T47D (cell line): ENCODE measurements at regions not wholly inside any gene's neighbourhood (a gene's known extent, or its start where the extent isn't known, plus 50 kb on each side); places are given as distances from the start of the nearest gene placed in this dataset.

ENCODE experiments used
- DNase-seq, 2 experiments: peaks; one replicate each; pipeline versions ENCODE4 v3.0.0 to v3.0.0-alpha.2; 2011 to 2012; ENCODE audit warnings: low read depth in 1 of 2, low spot score in 1 of 2
- JUND ChIP-seq: IDR thresholded peaks from 2 replicates; pipeline ENCODE4 v1.6.1; 2012; ENCODE audit warnings: low read depth
- in situ Hi-C: cut with HindIII; loops from 2 replicates; pipeline ENCODE4 v1.10.0; 2016; ENCODE audit warnings: low sequenced_read_pairs, low pct_unique_long_range_greater_than_20kb

- DNase-seq: no peak
- in situ Hi-C loops: no loop called here
- no peak for TF ChIP-seq JUND
Measured at GRCh38 chr11:93936460-93936859, 84.7 kb upstream of the HEPHL1 start.

- in situ Hi-C loops: no loop called here
Measured at GRCh38 chr11:93939084-93939760, 81.9 kb upstream of the HEPHL1 start.

GRCh38 chr11:93940395-93940794 is 80.8 kb upstream of the HEPHL1 start:
- in situ Hi-C loops: no loop called here
- TF ChIP-seq JUND: no peak
- no peak for DNase-seq

More at GRCh38 chr11:93939084-93939760, 81.9 kb upstream of the HEPHL1 start:
- DNase-seq: no peak
- no peak for TF ChIP-seq JUND

- in situ Hi-C loops: no loop called here
- DNase-seq: no peak
- no peak for TF ChIP-seq JUND
Measured at GRCh38 chr11:93942176-93942575, 79.0 kb upstream of the HEPHL1 start.

GRCh38 chr11:93945596-93945995 is 75.6 kb upstream of the HEPHL1 start:
- TF ChIP-seq JUND: no peak
- no peak for DNase-seq
- in situ Hi-C loops: no loop called here

- DNase-seq: no peak
- in situ Hi-C loops: no loop called here
- TF ChIP-seq JUND: no peak
Measured at GRCh38 chr11:93952082-93952780, 68.9 kb upstream of the HEPHL1 start.

- DNase-seq: no peak
- no peak for TF ChIP-seq JUND
- in situ Hi-C loops: no loop called here
Measured at GRCh38 chr11:93957397-93957952, 63.7 kb upstream of the HEPHL1 start.

- DNase-seq: no peak
- TF ChIP-seq JUND: no peak
- in situ Hi-C loops: no loop called here
Measured at GRCh38 chr11:93958991-93959390, 62.2 kb upstream of the HEPHL1 start.

GRCh38 chr11:93959663-93960062 is 61.5 kb upstream of the HEPHL1 start:
- TF ChIP-seq JUND: no peak
- in situ Hi-C loops: no loop called here
- no peak for DNase-seq

GRCh38 chr11:93963072-93963471 is 58.1 kb upstream of the HEPHL1 start:
- no peak for DNase-seq
- TF ChIP-seq JUND: no peak
- in situ Hi-C loops: no loop called here

GRCh38 chr11:93967258-93967657 is 53.9 kb upstream of the HEPHL1 start:
- no peak for TF ChIP-seq JUND
- no peak for DNase-seq
- in situ Hi-C loops: no loop called here

- in situ Hi-C loops: no loop called here
- TF ChIP-seq JUND: no peak
Measured at GRCh38 chr11:93967944-93968343, 53.2 kb upstream of the HEPHL1 start.

More at GRCh38 chr11:93967944-93968343, 53.2 kb upstream of the HEPHL1 start:
- DNase-seq: no peak
